ENCODE measurements at regions not wholly inside any gene's neighbourhood (a gene's known extent, or its start where the extent isn't known, plus 50 kb on each side); places are given as distances from the start of the nearest gene placed in this dataset.

DNA sequence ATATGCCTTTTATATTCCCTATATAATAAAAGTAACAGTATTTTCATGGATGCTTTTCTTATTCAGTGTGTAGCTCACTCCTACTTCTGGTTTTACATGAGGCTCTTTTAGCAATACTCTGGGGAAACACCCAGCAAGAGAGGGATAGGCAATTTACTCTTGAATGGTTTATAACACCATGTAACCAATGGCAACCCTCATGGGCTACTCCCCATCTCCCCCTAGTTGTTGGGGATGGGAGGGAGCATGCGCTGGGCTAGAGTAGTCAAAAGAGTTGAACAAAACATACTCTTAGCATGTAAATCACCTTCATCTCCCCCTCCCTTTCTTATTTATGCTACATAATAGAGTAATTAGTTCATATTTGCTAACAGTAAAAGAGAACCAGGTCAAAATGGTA is 140.1 kb upstream of the LRFN2 start:
- WGBS (ENCODE audit: insufficient coverage, low coverage, missing lambda C conversion rate) = 10% methylated on average over 1 of the region's 1 CpG
- FAIRE-seq (no peak), ATAC-seq (peak; percentile 57; the same call in 2 of the 3 replicates), DNase-seq (ENCODE audit: extremely low read depth in 1 of 4, low spot score in 3 of 4) (peak; percentile 16 to 76 (median 58))
- Histone ChIP-seq H2AFZ (ENCODE audit: low read depth, low read length) (no peak overlapping the region), H3K79me2 (ENCODE audit: control insufficient read depth, insufficient read depth, low read length) (no peaks in the 10 kb centered on the region), H3K4me3 (no peak overlapping the region), H3K4me2 (ENCODE audit: insufficient read depth, low read length) (no peak overlapping the region), H3K9me1 (ENCODE audit: control insufficient read depth, insufficient read depth, low read length) (no peaks in the 10 kb centered on the region), H3K4me1 (replicated peaks in 1 of 2; ENCODE audit: control insufficient read depth in 2 of 2, insufficient read depth in 2 of 2, low read length in 2 of 2) (peaks cover 0 to 5% of the 10 kb centered on the region in 2 experiments; a peak in 2 of 5 replicates), H3K27me3 (ENCODE audit: control insufficient read depth in 2 of 2, insufficient read depth in 2 of 2, low read length in 2 of 2) (peaks cover 12 to 13% of the 10 kb centered on the region in 2 experiments; a peak in 4 of 5 replicates), H3K9ac (ENCODE audit: insufficient read depth in 1 of 2, low read depth in 2 of 2, low read length in 2 of 2) (no peak overlapping the region), H3K36me3 (ENCODE audit: control insufficient read depth, insufficient read depth, low read length) (no peaks in the 10 kb centered on the region), H3K9me3 (replicated peaks; ENCODE audit: control insufficient read depth, insufficient read depth, low read depth, low read length) (no peaks in the 10 kb centered on the region), H4K20me1 (replicated peaks; ENCODE audit: control insufficient read depth, insufficient read depth, low read length) (no peaks in the 10 kb centered on the region), H3K27ac (ENCODE audit: extremely low read depth, low read depth, low read length) (no peak overlapping the region)
- intact Hi-C loops (cut with micrococcal nuclease) (no loop called here), in situ Hi-C loops (cut with MboI) (no loop called here)
- ChIA-PET CTCF (ENCODE audit: low intra/inter-chr PET ratio) (no interaction called here), POLR2A (interaction anchor here (1.3 kb wide), 1 partner anchor 846 kb away, joined by 3 read pairs; no protein-coding TSS in a partner anchor)
- BruUV-seq (replicated peaks) = no TSS peak
- peak; percentile 78 for TF ChIP-seq RFX1 (IDR thresholded peaks at IDR 0.05)
- TF ChIP-seq NRF1 (conservative IDR thresholded peaks at IDR 0.05 in 1 of 2, IDR thresholded peaks at IDR 0.05 in 1 of 2) = peak; percentile 34 to 64; a peak in 3 of 4 replicates
- no peak for TF ChIP-seq CC2D1A (IDR thresholded peaks at IDR 0.05)

GRCh38 chr6:40726853-40727252 is 139.7 kb upstream of the LRFN2 start:
- H4K20me1 ChIP-seq (replicated peaks; ENCODE audit: control insufficient read depth, insufficient read depth, low read length) = no peaks in the 10 kb centered on the region
- H3K36me3 ChIP-seq (ENCODE audit: control insufficient read depth, insufficient read depth, low read length) = no peaks in the 10 kb centered on the region
- FAIRE-seq (no peak), DNase-seq (ENCODE audit: extremely low read depth in 1 of 4, low spot score in 3 of 4) (no peak), ATAC-seq (no peak)
- H3K9me1 ChIP-seq (ENCODE audit: control insufficient read depth, insufficient read depth, low read length) = no peaks in the 10 kb centered on the region
- H3K4me1 ChIP-seq (replicated peaks in 1 of 2; ENCODE audit: control insufficient read depth in 2 of 2, insufficient read depth in 2 of 2, low read length in 2 of 2) = peaks cover 0 to 5% of the 10 kb centered on the region in 2 experiments; a peak in 2 of 5 replicates
- no peak overlapping the region for H3K27ac ChIP-seq (ENCODE audit: extremely low read depth, low read depth, low read length)
- ChIA-PET CTCF (ENCODE audit: low intra/inter-chr PET ratio) (no interaction called here), POLR2A (no interaction called here)
- in situ Hi-C loops (cut with MboI) = no loop called here
- peaks cover 12 to 13% of the 10 kb centered on the region in 2 experiments; a peak in 3 of 5 replicates for H3K27me3 ChIP-seq (ENCODE audit: control insufficient read depth in 2 of 2, insufficient read depth in 2 of 2, low read length in 2 of 2)
- no peak overlapping the region for H3K9ac ChIP-seq (ENCODE audit: insufficient read depth in 1 of 2, low read depth in 2 of 2, low read length in 2 of 2)
- no peak overlapping the region for H3K4me2 ChIP-seq (ENCODE audit: insufficient read depth, low read length)
- 28% methylated on average over 5 of the region's 5 CpGs for WGBS (ENCODE audit: insufficient coverage, low coverage, missing lambda C conversion rate)
- intact Hi-C loops (cut with micrococcal nuclease) = no loop called here
- no peak for TF ChIP-seq RNF2 (IDR thresholded peaks at IDR 0.05)
- TF ChIP-seq LEF1 (IDR thresholded peaks at IDR 0.05) = no peak
- no peak for TF ChIP-seq SMC3 (conservative IDR thresholded peaks at IDR 0.05; ENCODE audit: insufficient read depth, low read depth, low read length)
- TF ChIP-seq, protein P1, sequence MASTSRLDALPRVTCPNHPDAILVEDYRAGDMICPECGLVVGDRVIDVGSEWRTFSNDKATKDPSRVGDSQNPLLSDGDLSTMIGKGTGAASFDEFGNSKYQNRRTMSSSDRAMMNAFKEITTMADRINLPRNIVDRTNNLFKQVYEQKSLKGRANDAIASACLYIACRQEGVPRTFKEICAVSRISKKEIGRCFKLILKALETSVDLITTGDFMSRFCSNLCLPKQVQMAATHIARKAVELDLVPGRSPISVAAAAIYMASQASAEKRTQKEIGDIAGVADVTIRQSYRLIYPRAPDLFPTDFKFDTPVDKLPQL (IDR thresholded peaks at IDR 0.05; ENCODE audit: extremely low read depth, insufficient read length) = no peak
- TF ChIP-seq WHSC1 (IDR thresholded peaks at IDR 0.05; ENCODE audit: low read length) = no peak
- no peak for TF ChIP-seq MCM5 (IDR thresholded peaks at IDR 0.05; ENCODE audit: low read depth)
- no peak for TF ChIP-seq ZNF12 (CRISPR knock-in tag; IDR thresholded peaks at IDR 0.05)
- TF ChIP-seq TRIM24 (IDR thresholded peaks at IDR 0.05) = no peak
- no peak for TF ChIP-seq ZBTB9 (CRISPR knock-in tag; IDR thresholded peaks at IDR 0.05)
- no peak for TF ChIP-seq ZZZ3 (IDR thresholded peaks at IDR 0.05)
- no peaks in the 10 kb centered on the region for H3K79me2 ChIP-seq (ENCODE audit: control insufficient read depth, insufficient read depth, low read length)
- no peak overlapping the region for H3K4me3 ChIP-seq
- H3K9me3 ChIP-seq (replicated peaks; ENCODE audit: control insufficient read depth, insufficient read depth, low read depth, low read length) = no peaks in the 10 kb centered on the region
- H2AFZ ChIP-seq (ENCODE audit: low read depth, low read length) = no peak overlapping the region
- BruUV-seq (replicated peaks) = no TSS peak
